GM06990 (cell line): ENCODE measurements at regions not wholly inside any gene's neighbourhood (a gene's known extent, or its start where the extent isn't known, plus 50 kb on each side); places are given as distances from the start of the nearest gene placed in this dataset.

Experiments
- DNase-seq: peaks from one replicate; pipeline ENCODE4 v3.0.0-alpha.2; 2011; ENCODE audit not compliant: insufficient read length; ENCODE audit errors: extremely low read depth
- H3K27me3 ChIP-seq: replicated peaks from 2 replicates; pipeline ENCODE4 v1.6.0; 2011; ENCODE audit warnings: low read length; ENCODE audit not compliant: control insufficient read depth, insufficient read depth
- H3K36me3 ChIP-seq: 2 replicates; pipeline ENCODE4 v1.5.1; 2011; ENCODE audit warnings: low read length; ENCODE audit not compliant: control insufficient read depth, insufficient read depth
- H3K4me3 ChIP-seq: replicated peaks from 2 replicates; pipeline ENCODE4 v1.5.1; 2011; ENCODE audit warnings: low read depth, mild to moderate bottlenecking, control low read depth, low read length
- TF ChIP-seq, protein P1 (sequence below): IDR thresholded peaks from 2 replicates; pipeline ENCODE4 v1.5.1; 2011; ENCODE audit warnings: low read length, control low read depth, mild to moderate bottlenecking, inconsistent platforms; ENCODE audit not compliant: insufficient read depth, poor library complexity, severe bottlenecking

DNA sequence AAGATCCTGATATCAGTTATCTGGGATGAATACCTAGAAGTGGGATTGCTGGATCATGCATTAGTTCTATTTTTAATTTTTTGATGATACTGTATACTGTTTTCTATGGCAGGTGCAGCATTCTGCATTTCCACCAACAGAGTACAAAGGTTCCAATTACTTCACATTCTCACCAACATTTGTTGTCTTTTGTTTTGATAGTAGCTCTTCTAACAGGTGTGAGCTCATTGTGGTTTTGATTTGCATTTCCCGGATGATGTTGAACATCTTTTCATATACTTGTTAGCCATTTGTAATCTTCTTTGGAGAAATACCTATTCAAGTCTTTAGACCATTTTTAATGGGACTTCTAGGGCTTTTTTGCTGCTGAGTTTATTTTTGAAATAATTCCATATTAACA, 139.2 kb upstream of the AMOT start:
- DNase-seq = no peak
- no peak overlapping the region for H3K4me3 ChIP-seq
- TF ChIP-seq, protein P1, sequence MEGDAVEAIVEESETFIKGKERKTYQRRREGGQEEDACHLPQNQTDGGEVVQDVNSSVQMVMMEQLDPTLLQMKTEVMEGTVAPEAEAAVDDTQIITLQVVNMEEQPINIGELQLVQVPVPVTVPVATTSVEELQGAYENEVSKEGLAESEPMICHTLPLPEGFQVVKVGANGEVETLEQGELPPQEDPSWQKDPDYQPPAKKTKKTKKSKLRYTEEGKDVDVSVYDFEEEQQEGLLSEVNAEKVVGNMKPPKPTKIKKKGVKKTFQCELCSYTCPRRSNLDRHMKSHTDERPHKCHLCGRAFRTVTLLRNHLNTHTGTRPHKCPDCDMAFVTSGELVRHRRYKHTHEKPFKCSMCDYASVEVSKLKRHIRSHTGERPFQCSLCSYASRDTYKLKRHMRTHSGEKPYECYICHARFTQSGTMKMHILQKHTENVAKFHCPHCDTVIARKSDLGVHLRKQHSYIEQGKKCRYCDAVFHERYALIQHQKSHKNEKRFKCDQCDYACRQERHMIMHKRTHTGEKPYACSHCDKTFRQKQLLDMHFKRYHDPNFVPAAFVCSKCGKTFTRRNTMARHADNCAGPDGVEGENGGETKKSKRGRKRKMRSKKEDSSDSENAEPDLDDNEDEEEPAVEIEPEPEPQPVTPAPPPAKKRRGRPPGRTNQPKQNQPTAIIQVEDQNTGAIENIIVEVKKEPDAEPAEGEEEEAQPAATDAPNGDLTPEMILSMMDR = no peak
- no peaks in the 10 kb centered on the region for H3K27me3 ChIP-seq
- H3K36me3 ChIP-seq = no peaks in the 10 kb centered on the region

DNA sequence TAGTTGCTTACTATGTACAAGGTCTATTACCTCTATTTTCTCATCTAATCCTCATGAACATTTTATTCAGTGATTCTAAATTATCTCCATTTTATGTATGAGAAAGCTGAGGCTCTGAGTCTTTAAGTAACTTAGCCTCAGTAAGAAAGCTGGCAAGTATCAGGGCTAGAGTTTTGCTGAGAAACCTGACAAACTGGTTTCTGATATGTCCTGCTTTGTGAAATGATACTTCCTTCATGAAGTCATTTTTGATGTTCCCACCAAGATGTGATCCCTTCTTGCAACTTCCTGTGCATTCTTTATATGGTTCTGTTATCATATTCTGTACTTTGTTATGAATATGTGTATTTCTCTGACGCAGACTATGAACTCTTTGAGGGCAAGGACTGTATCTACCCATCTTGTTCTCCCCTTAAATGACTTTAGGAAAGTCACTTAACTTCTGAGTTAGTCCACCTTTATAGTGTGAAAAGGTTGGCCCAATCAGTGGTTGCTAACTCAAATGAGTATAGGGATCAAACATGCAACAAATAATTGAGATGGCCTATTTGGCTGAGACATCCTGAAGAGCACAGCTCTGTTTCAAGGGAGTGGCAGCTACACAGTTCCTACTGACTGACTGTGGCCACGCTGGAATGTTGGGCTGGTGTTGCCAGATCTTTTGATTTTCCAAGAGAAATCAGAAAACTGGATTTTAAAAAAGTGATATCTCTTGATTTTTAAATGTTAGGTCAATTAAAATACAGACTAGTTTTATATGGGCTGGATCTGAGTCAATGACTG, 127.9 kb upstream of the AMOT start:
- no peaks in the 10 kb centered on the region for H3K27me3 ChIP-seq
- no peak overlapping the region for H3K4me3 ChIP-seq
- no peak for DNase-seq
- TF ChIP-seq, protein P1 = no peak
- no peaks in the 10 kb centered on the region for H3K36me3 ChIP-seq

DNA sequence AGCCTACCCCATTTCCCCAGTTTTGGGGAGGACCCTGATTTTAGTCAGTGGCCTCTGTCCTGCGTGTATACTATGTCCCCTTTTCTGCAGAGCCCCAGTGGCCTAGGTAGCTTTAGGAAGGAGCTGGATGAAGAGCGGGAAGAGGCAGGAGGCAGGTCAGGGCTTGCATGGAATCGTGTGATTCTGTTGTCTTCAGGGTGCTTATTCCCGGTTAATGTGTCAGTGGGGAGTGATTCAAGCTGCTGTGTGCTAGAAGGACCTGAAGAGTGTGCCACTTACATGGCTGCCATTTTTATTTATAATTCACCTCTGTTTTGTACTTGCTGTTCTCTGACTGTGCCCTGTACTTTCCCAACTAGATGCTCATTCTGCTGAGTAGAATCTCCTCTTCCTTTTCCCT, 127.3 kb upstream of the AMOT start:
- H3K36me3 ChIP-seq = no peaks in the 10 kb centered on the region
- no peak for DNase-seq
- no peaks in the 10 kb centered on the region for H3K27me3 ChIP-seq
- TF ChIP-seq, protein P1 = no peak
- H3K4me3 ChIP-seq = no peak overlapping the region

DNA sequence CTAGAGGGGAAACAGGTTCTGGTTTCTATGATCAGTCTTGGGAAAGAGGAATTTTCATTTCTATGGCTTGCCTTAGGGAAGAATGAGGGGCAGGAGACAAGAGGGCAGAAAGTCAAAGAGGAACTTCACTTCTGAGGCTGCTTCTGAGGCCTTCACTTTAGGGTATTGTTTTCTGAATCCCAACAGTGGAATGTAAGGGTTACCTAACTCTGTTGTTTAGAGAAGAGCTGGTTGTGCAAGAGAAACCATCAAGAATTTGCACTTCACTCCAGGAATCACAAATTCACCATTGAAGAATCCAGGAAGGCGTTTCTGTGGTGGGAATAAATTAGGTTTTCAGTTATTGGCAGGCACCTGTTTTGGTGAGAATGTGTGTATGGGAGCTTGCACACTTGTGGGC, 126.7 kb upstream of the AMOT start:
- TF ChIP-seq, protein P1 = no peak
- DNase-seq = no peak
- no peak overlapping the region for H3K4me3 ChIP-seq
- no peaks in the 10 kb centered on the region for H3K27me3 ChIP-seq
- no peaks in the 10 kb centered on the region for H3K36me3 ChIP-seq

DNA sequence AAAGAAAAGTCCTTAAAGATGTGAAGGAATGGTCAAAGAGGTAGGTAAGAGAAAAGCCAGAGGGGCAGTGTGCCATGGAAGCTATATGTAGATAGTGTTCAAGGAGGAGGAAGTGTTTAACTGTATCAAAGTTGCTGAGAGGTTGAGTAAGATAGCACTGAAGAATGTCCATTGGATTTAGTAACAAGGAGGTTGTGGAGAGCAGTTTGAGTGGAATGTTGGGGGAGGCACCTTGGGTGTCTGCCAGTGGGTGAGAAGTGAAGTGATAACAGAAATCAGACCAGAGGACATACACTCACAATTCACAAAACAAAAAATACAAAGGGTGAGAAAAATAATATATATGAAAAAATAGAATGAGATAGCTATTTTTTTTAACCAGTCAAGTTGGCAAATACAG, 121.3 kb upstream of the AMOT start:
- Histone ChIP-seq H3K27me3 (no peaks in the 10 kb centered on the region), H3K4me3 (no peak overlapping the region), H3K36me3 (no peaks in the 10 kb centered on the region)
- DNase-seq = no peak
- TF ChIP-seq, protein P1 = no peak

DNA sequence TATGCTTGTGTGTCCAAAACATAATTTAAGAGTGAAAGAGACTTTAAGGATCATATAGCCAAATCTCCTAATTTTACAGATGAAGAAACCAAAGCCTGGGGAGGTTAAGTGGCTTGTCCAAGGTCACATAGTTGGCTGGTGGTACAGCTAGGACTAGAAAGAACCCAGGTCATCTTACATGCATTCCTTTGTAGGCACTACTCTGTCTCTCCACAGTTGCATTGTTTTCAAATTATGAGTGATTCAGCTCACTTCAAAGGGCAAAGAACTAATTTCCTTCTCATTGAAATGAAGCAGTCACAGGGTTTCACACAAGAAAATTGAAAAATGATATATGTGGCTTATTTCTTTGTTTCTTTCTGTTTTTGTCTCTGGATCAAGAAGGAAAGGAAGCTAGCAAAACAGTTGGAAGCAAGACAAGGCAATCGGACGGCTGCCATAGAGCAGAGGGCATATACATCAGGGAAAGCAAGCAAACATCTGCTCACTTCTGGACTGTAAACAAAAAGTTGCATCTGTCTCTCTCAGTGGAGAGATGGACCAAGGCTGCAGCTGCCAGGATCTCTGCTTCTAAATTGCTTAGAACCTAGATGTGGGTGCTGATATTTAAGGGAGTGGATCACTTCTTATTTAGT, 107.5 kb upstream of the AMOT start:
- DNase-seq = no peak
- no peaks in the 10 kb centered on the region; the same call in 1 of the 2 replicates for H3K27me3 ChIP-seq
- no peaks in the 10 kb centered on the region for H3K36me3 ChIP-seq
- TF ChIP-seq, protein P1 = no peak
- no peak overlapping the region for H3K4me3 ChIP-seq
